Epithelial cell of esophagus (primary cell): ENCODE measurements at regions not wholly inside any gene's neighbourhood (a gene's known extent, or its start where the extent isn't known, plus 50 kb on each side); places are given as distances from the start of the nearest gene placed in this dataset.

Experiments used
- DNase-seq: peaks from one replicate; pipeline ENCODE4 v3.0.0; 2010; ENCODE audit warnings: low read depth
- H3K4me3 ChIP-seq: 2 replicates; pipeline ENCODE4 v1.5.1; 2011; ENCODE audit warnings: mild to moderate bottlenecking, low read length, control low read depth
- TF ChIP-seq, protein P1 (sequence below): IDR thresholded peaks from 2 replicates; pipeline ENCODE4 v1.5.1; 2011; ENCODE audit warnings: low read depth, mild to moderate bottlenecking, low read length, control low read depth, inconsistent platforms; ENCODE audit not compliant: insufficient read depth; ENCODE audit errors: missing control alignments

DNA sequence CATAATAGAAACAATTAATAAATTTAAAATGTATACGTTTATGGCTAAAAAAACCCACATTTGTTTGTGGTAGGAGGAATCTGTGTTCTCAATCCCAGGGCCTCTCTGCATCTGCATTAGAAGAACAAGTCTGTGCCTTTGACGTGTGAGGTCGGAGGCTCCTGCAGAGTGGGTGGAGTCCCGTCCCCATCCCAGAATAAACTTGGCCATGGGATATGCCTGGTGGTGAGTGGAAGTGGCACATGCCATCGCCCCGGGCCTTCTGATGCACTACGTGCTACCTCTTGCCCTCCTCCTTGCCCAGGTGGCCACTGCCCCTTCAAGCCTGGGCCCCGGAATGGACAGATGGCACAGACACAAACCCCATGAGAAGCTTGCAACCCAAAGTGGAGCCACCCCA lies 131.1 kb upstream of the NSMCE3 start:
- TF ChIP-seq, protein P1, sequence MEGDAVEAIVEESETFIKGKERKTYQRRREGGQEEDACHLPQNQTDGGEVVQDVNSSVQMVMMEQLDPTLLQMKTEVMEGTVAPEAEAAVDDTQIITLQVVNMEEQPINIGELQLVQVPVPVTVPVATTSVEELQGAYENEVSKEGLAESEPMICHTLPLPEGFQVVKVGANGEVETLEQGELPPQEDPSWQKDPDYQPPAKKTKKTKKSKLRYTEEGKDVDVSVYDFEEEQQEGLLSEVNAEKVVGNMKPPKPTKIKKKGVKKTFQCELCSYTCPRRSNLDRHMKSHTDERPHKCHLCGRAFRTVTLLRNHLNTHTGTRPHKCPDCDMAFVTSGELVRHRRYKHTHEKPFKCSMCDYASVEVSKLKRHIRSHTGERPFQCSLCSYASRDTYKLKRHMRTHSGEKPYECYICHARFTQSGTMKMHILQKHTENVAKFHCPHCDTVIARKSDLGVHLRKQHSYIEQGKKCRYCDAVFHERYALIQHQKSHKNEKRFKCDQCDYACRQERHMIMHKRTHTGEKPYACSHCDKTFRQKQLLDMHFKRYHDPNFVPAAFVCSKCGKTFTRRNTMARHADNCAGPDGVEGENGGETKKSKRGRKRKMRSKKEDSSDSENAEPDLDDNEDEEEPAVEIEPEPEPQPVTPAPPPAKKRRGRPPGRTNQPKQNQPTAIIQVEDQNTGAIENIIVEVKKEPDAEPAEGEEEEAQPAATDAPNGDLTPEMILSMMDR: no peak
- DNase-seq: no peak
- H3K4me3 ChIP-seq: no peak overlapping the region

DNA sequence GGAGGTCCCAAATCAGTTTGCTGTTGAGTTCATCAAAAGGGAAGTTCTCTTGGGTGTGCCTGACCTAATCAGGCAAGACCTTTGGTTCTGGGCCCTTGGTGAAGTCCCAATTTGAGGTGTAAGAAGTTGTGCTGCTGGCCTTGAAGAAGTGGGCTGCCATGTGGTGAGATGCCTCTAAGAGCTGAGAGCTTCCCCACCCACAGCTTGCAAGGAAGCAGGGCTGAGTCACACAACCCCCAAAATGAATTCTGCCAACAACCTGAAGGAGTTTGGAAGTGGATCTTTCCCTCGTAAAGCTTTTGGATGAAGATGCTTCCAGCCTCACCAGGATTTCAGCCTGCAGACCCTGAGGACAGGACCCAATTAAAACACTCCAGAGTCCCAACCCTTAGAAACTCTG lies 129.3 kb upstream of the NSMCE3 start:
- TF ChIP-seq, protein P1: no peak
- no peak for DNase-seq
- H3K4me3 ChIP-seq: no peak overlapping the region

DNA sequence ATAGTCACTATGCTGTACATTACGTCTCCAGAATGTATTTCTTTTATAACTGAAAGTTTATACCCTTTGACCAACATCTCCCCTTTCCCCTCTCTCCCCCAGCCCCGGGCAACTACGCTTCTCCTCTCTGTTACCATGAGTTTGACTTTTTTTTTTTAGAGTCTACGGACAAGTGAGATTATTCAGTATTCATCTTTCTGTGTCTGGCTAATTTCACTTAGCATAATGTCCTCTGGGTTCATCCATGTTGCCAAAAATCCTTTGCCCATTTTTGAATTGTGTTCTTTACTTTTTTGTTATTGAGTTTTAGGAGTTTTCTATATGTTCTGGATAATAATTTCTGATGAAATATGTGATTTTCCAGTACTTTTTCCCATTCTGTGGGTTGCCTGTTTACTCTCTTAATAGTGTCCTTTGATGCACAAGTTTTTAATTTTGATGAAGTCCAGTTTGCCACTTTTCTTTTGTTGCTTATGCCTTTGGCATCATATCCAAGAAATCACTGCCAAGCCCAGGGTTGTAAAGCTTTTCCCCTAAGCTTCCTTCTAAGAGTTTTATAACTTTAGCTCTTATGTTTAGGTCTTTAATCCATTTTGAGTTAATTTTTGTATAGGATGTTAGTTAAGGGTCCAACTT lies 126.7 kb upstream of the NSMCE3 start:
- no peak overlapping the region for H3K4me3 ChIP-seq
- TF ChIP-seq, protein P1: no peak
- DNase-seq: no peak

DNA sequence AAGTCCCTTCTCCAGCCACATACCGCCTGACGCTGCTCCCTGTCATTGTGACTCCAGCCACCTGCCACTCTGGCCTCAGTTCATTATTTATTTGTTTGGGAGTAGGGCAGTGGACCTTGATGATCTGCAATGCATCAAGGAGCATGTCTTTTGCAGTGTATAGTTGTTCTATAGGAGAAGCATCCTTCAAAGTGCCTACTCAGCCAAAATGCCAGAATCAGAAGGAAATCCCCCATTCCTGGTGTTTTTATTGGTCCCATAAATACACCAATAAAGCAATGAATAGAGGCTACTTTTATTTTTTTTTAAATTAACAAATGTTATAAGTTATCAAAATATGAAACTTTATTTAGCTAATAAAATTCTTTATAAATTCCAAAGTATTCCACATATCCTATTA lies 123.8 kb upstream of the NSMCE3 start:
- DNase-seq: no peak
- no peak overlapping the region for H3K4me3 ChIP-seq
- TF ChIP-seq, protein P1: no peak

DNA sequence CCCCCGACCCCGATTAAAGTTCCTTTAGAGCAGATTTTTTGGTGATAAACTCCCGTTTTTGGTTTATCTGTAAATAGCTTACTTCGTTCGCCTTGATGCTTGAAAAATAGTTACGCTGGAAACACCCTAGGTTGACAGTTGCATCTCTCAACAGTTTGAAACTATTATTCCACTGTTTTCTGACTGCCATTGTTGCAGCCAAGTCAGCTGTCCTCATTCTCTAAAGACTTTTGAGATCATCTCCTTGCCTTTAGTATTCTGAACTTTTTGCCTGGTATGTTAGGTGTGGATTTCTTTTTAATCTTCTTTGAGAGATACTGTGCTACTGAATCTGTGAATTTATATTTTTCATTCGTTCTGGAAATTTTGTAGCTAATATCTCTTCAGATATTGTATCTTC lies 122.7 kb upstream of the NSMCE3 start:
- TF ChIP-seq, protein P1: no peak
- H3K4me3 ChIP-seq: no peak overlapping the region
- no peak for DNase-seq

DNA sequence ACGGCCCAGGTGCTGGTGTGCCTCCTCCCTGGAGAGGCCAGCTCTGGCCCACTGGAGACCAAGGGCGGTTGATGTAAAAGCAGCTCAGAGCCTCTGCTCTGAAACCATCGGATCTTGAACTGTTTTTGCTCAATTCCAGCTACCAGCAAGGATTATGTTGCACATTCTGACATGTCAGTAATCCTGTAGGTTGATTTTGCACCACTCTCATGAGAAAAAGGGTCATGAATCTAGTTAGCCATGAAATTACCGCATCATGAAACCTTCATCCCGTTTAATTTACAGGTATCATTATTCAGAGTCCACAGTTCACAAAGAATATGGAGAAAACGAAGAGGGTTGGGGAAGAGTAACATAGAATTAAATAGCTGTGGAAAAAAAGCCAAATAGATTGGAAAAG lies 120.4 kb upstream of the NSMCE3 start:
- TF ChIP-seq, protein P1: no peak
- H3K4me3 ChIP-seq: no peak overlapping the region
- no peak for DNase-seq

DNA sequence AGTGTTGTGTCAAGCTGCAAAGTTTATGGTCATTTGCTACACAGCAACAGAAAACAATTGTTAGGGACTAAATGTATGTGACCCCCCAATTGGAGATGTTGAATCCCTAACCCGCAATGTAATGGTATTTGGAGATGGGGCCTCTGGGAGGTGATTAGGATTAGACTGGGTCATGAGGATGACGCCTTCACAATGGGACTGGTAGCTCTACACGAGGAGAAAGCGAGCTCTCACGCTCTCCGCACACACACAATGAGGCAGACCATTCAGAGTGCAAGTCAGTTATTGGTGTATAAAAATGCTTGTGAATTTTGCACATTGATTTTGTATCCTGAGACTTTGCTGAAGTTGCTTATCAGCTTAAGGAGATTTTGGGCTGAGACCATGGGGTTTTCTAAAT lies 116.9 kb upstream of the NSMCE3 start:
- TF ChIP-seq, protein P1: no peak
- no peak for DNase-seq
- no peak overlapping the region for H3K4me3 ChIP-seq
